H1 (cell line): ENCODE measurements at regions not wholly inside any gene's neighbourhood (a gene's known extent, or its start where the extent isn't known, plus 50 kb on each side); places are given as distances from the start of the nearest gene placed in this dataset.

ENCODE experiments used
- BACH1 ChIP-seq: IDR thresholded peaks from 2 replicates; pipeline ENCODE4 v1.6.1; 2012; ENCODE audit warnings: low read length, improper control_type of control experiment
- BCL11A ChIP-seq, 2 experiments: IDR thresholded peaks; one replicate each; pipeline ENCODE4 v1.6.1; 2011; ENCODE audit warnings: low read depth in 2 of 2, low read length in 2 of 2, mild to moderate bottlenecking in 2 of 2
- CHD1 ChIP-seq: IDR thresholded peaks from 2 replicates; pipeline ENCODE4 v1.6.1; 2012; ENCODE audit warnings: low read depth, low read length, improper control_type of control experiment
- HDAC6 ChIP-seq: IDR thresholded peaks from one replicate; pipeline ENCODE4 v1.7.1; 2012; ENCODE audit warnings: low read depth, mild to moderate bottlenecking, inconsistent platforms, low read length, moderate library complexity
- KDM4A ChIP-seq: IDR thresholded peaks from one replicate; pipeline ENCODE4 v1.7.1; 2012; ENCODE audit warnings: low read depth, mild to moderate bottlenecking, moderate library complexity, low read length, inconsistent platforms; ENCODE audit not compliant: severe bottlenecking
- MAFK ChIP-seq: IDR thresholded peaks from 2 replicates; pipeline ENCODE4 v1.6.1; 2012; ENCODE audit warnings: low read depth, mild to moderate bottlenecking, improper control_type of control experiment, low read length
- NRF1 ChIP-seq: IDR thresholded peaks from 2 replicates; pipeline ENCODE4 v1.6.1; 2011; ENCODE audit warnings: mild to moderate bottlenecking, low read depth, low read length, improper control_type of control experiment
- SAP30 ChIP-seq: fragments of 300-600 bp; sonication (generic); IDR thresholded peaks from 2 replicates; pipeline ENCODE4 v1.7.1; 2012; ENCODE audit warnings: low read length, moderate library complexity, mild to moderate bottlenecking, inconsistent platforms; ENCODE audit not compliant: insufficient read depth, insufficient replicate concordance
- TAF1 ChIP-seq: IDR thresholded peaks from 2 replicates; pipeline ENCODE4 v1.6.1; 2011; ENCODE audit warnings: mild to moderate bottlenecking, low read depth, low read length
- TCF12 ChIP-seq: IDR thresholded peaks from 2 replicates; pipeline ENCODE4 v1.6.1; 2011; ENCODE audit warnings: low read depth, mild to moderate bottlenecking, low read length
- TF ChIP-seq, protein P1 (sequence below): fragments of 300-600 bp; sonication (generic); IDR thresholded peaks from 2 replicates; pipeline ENCODE4 v1.7.1; 2012; ENCODE audit warnings: low read length, moderate library complexity, mild to moderate bottlenecking, inconsistent platforms; ENCODE audit not compliant: insufficient replicate concordance

DNA sequence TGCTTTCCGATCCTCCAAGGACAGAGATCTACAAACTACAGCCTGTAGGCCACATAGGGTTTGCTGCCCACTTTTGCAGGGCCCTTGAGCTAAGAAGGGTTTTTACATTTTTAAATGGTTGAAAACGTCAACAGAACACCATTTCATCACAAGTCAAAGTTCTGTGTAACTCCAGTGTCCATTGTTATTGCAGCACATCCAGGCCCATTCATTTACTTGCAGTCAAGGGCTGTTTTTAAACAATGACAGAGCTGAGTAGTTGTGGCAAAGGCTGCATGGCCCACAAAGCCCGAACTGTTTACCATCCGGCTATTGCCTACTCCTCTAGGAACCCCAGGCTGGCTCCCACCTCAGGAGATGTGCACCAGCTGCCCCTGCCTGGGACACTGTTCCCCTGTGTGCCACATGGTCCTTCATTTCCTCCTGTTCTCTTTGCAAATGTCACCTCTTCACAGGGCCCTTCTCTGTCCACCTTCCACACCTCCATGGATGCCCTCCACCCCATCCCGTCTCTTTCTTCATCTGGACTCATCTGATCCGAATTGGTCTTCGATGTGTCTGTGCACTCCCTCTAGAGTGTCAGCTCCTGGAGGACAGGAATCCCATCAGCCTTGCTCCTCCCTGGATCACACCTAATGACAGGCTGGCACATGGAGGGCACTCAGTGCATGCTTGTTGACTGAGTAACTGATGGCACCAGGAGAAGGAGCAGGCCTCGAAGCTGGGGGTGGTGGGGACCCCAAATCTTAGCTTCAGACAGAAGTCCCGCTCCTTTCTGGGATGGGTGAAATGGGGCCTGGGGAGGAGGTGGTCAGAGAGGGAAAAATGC is 69.5 kb upstream of the IQSEC1 start (continued):
- TF ChIP-seq, protein P1, sequence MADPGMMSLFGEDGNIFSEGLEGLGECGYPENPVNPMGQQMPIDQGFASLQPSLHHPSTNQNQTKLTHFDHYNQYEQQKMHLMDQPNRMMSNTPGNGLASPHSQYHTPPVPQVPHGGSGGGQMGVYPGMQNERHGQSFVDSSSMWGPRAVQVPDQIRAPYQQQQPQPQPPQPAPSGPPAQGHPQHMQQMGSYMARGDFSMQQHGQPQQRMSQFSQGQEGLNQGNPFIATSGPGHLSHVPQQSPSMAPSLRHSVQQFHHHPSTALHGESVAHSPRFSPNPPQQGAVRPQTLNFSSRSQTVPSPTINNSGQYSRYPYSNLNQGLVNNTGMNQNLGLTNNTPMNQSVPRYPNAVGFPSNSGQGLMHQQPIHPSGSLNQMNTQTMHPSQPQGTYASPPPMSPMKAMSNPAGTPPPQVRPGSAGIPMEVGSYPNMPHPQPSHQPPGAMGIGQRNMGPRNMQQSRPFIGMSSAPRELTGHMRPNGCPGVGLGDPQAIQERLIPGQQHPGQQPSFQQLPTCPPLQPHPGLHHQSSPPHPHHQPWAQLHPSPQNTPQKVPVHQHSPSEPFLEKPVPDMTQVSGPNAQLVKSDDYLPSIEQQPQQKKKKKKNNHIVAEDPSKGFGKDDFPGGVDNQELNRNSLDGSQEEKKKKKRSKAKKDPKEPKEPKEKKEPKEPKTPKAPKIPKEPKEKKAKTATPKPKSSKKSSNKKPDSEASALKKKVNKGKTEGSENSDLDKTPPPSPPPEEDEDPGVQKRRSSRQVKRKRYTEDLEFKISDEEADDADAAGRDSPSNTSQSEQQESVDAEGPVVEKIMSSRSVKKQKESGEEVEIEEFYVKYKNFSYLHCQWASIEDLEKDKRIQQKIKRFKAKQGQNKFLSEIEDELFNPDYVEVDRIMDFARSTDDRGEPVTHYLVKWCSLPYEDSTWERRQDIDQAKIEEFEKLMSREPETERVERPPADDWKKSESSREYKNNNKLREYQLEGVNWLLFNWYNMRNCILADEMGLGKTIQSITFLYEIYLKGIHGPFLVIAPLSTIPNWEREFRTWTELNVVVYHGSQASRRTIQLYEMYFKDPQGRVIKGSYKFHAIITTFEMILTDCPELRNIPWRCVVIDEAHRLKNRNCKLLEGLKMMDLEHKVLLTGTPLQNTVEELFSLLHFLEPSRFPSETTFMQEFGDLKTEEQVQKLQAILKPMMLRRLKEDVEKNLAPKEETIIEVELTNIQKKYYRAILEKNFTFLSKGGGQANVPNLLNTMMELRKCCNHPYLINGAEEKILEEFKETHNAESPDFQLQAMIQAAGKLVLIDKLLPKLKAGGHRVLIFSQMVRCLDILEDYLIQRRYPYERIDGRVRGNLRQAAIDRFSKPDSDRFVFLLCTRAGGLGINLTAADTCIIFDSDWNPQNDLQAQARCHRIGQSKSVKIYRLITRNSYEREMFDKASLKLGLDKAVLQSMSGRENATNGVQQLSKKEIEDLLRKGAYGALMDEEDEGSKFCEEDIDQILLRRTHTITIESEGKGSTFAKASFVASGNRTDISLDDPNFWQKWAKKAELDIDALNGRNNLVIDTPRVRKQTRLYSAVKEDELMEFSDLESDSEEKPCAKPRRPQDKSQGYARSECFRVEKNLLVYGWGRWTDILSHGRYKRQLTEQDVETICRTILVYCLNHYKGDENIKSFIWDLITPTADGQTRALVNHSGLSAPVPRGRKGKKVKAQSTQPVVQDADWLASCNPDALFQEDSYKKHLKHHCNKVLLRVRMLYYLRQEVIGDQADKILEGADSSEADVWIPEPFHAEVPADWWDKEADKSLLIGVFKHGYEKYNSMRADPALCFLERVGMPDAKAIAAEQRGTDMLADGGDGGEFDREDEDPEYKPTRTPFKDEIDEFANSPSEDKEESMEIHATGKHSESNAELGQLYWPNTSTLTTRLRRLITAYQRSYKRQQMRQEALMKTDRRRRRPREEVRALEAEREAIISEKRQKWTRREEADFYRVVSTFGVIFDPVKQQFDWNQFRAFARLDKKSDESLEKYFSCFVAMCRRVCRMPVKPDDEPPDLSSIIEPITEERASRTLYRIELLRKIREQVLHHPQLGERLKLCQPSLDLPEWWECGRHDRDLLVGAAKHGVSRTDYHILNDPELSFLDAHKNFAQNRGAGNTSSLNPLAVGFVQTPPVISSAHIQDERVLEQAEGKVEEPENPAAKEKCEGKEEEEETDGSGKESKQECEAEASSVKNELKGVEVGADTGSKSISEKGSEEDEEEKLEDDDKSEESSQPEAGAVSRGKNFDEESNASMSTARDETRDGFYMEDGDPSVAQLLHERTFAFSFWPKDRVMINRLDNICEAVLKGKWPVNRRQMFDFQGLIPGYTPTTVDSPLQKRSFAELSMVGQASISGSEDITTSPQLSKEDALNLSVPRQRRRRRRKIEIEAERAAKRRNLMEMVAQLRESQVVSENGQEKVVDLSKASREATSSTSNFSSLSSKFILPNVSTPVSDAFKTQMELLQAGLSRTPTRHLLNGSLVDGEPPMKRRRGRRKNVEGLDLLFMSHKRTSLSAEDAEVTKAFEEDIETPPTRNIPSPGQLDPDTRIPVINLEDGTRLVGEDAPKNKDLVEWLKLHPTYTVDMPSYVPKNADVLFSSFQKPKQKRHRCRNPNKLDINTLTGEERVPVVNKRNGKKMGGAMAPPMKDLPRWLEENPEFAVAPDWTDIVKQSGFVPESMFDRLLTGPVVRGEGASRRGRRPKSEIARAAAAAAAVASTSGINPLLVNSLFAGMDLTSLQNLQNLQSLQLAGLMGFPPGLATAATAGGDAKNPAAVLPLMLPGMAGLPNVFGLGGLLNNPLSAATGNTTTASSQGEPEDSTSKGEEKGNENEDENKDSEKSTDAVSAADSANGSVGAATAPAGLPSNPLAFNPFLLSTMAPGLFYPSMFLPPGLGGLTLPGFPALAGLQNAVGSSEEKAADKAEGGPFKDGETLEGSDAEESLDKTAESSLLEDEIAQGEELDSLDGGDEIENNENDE = no peak
- no peak for TF ChIP-seq HDAC6
- TF ChIP-seq BACH1 = no peak
- TF ChIP-seq TCF12 = no peak
- TF ChIP-seq MAFK = no peak
- TF ChIP-seq TAF1 = no peak
- no peak for TF ChIP-seq SAP30
- TF ChIP-seq BCL11A (IDR thresholded peaks at IDR 0.05; ENCODE audit: low read depth in 2 of 2, low read length in 2 of 2) = no peak
- TF ChIP-seq CHD1 = no peak
- no peak for TF ChIP-seq NRF1
- no peak for TF ChIP-seq KDM4A
